Activated B cell treated with CpG ODN at 0.5 μM for 24 hours (primary cell): ENCODE measurements at regions not wholly inside any gene's neighbourhood (a gene's known extent, or its start where the extent isn't known, plus 50 kb on each side); places are given as distances from the start of the nearest gene placed in this dataset.

Experiments used
- ATAC-seq: fragments of 200-7000 bp; cut with Tn5 transposase; one replicate; pipeline ENCODE4 v1.10.0; 2021; ENCODE audit warnings: low read depth, mild to moderate bottlenecking, moderate library complexity
- CTCF ChIA-PET: fragments of 350-600 bp; sonication (Branson Sonifier 250); formaldehyde crosslinking; loops from one replicate; lab custom pipeline; 2021; ENCODE audit warnings: antibody characterized with exemption; lab: Charles Lee
- POLR2A ChIA-PET: fragments of 350-600 bp; sonication (Branson Sonifier 250); formaldehyde crosslinking; loops from one replicate; lab custom pipeline; 2021; ENCODE audit warnings: antibody characterized with exemption; lab: Charles Lee
- DNase-seq: peaks from one replicate; pipeline ENCODE4 v3.0.0; 2022
- H3K27ac Mint-ChIP-seq: one replicate; pipeline ENCODE4 v1.8.0; 2020; ENCODE audit warnings: mixed read lengths
- H3K27me3 Mint-ChIP-seq: one replicate; pipeline ENCODE4 v1.8.0; 2021; ENCODE audit warnings: mixed read lengths
- H3K36me3 Mint-ChIP-seq: one replicate; pipeline ENCODE4 v1.8.0; 2021; ENCODE audit warnings: low read depth, mixed read lengths
- H3K4me1 Mint-ChIP-seq: one replicate; pipeline ENCODE4 v1.8.0; 2021; ENCODE audit warnings: mixed read lengths
- H3K4me3 Mint-ChIP-seq: one replicate; pipeline ENCODE4 v1.8.0; 2020; ENCODE audit warnings: mild to moderate bottlenecking, mixed read lengths
- H3K9me3 Mint-ChIP-seq: one replicate; pipeline ENCODE4 v1.8.0; 2020; ENCODE audit warnings: mixed read lengths
- CTCF ChIP-seq: fragments of 200-600 bp; IDR thresholded peaks from one replicate; pipeline ENCODE4 v1.8.0; 2022; ENCODE audit warnings: antibody characterized with exemption, mild to moderate bottlenecking
- intact Hi-C: fragments of 100-400 bp; cut with micrococcal nuclease; formaldehyde crosslinking; loops from one replicate; pipeline ENCODE4 v1.15.1; 2024

GRCh38 chr18:11533942-11534496 is 75.4 kb upstream of the SLC35G4 start:
- CTCF ChIA-PET, result no interaction called here
- Mint-ChIP-seq H3K36me3 (no peaks in the 10 kb centered on the region), H3K9me3 (peaks cover 4% of the 10 kb centered on the region), H3K4me1 (no peaks in the 10 kb centered on the region), H3K4me3 (no peak overlapping the region), H3K27ac (no peak overlapping the region), H3K27me3 (no peaks in the 10 kb centered on the region)
- POLR2A ChIA-PET, result no interaction called here
- no peak for ATAC-seq
- intact Hi-C loops, result no loop called here
- TF ChIP-seq CTCF, result no peak
- DNase-seq, result no peak

- DNase-seq (no peak), ATAC-seq (no peak)
- Mint-ChIP-seq H3K36me3 (no peaks in the 10 kb centered on the region), H3K4me1 (no peaks in the 10 kb centered on the region), H3K27ac (no peak overlapping the region), H3K27me3 (no peaks in the 10 kb centered on the region), H3K9me3 (peaks cover 4% of the 10 kb centered on the region), H3K4me3 (no peak overlapping the region)
- ChIA-PET POLR2A (no interaction called here), CTCF (no interaction called here)
- intact Hi-C loops, result no loop called here
- no peak for TF ChIP-seq CTCF
Observed at GRCh38 chr18:11533513-11533890, 75.9 kb upstream of the SLC35G4 start.

GRCh38 chr18:11532758-11533512 is 76.5 kb upstream of the SLC35G4 start:
- no peak overlapping the region for H3K27ac Mint-ChIP-seq

GRCh38 chr18:11529081-11529480 is 80.3 kb upstream of the SLC35G4 start:
- CTCF ChIA-PET, result no interaction called here
- no peak for DNase-seq
- Mint-ChIP-seq H3K27me3 (no peaks in the 10 kb centered on the region), H3K27ac (no peak overlapping the region), H3K4me3 (no peak overlapping the region), H3K9me3 (no peaks in the 10 kb centered on the region), H3K4me1 (no peaks in the 10 kb centered on the region), H3K36me3 (no peaks in the 10 kb centered on the region)
- POLR2A ChIA-PET, result no interaction called here
- no peak for ATAC-seq
- TF ChIP-seq CTCF, result no peak
- intact Hi-C loops, result no loop called here

More at GRCh38 chr18:11532758-11533512, 76.5 kb upstream of the SLC35G4 start:
- Mint-ChIP-seq H3K4me3 (no peak overlapping the region), H3K36me3 (no peaks in the 10 kb centered on the region), H3K4me1 (no peaks in the 10 kb centered on the region), H3K27me3 (no peaks in the 10 kb centered on the region), H3K9me3 (peaks cover 4% of the 10 kb centered on the region)
- intact Hi-C loops, result no loop called here
- ATAC-seq (no peak), DNase-seq (no peak)
- ChIA-PET CTCF (no interaction called here), POLR2A (no interaction called here)
- no peak for TF ChIP-seq CTCF

GRCh38 chr18:11526675-11527074 is 82.7 kb upstream of the SLC35G4 start:
- intact Hi-C loops, result no loop called here
- POLR2A ChIA-PET, result no interaction called here

More at GRCh38 chr18:11526675-11527074, 82.7 kb upstream of the SLC35G4 start:
- DNase-seq (no peak), ATAC-seq (no peak)
- CTCF ChIA-PET, result no interaction called here
- H3K4me3 Mint-ChIP-seq, result no peak overlapping the region
- no peak for TF ChIP-seq CTCF
- no peak overlapping the region for H3K27ac Mint-ChIP-seq
- H3K9me3 Mint-ChIP-seq, result no peaks in the 10 kb centered on the region
- H3K36me3 Mint-ChIP-seq, result no peaks in the 10 kb centered on the region
- no peaks in the 10 kb centered on the region for H3K4me1 Mint-ChIP-seq
- H3K27me3 Mint-ChIP-seq, result peaks cover 5% of the 10 kb centered on the region
